Fibroblast of pulmonary artery (primary cell): ENCODE measurements at regions not wholly inside any gene's neighbourhood (a gene's known extent, or its start where the extent isn't known, plus 50 kb on each side); places are given as distances from the start of the nearest gene placed in this dataset.
"Not testable (repeated sequence)": the region's sequence is repeated elsewhere in the genome, so short reads cannot be mapped to it uniquely, and the experiment has no call there.

ENCODE experiments used
- DNase-seq: peaks from one replicate; pipeline ENCODE4 v3.0.0-alpha.2; 2010; ENCODE audit warnings: low read depth
- H3K4me3 ChIP-seq: replicated peaks from 2 replicates; pipeline ENCODE4 v1.5.1; 2011; ENCODE audit warnings: low read depth, mild to moderate bottlenecking, control low read depth, low read length, moderate library complexity
- TF ChIP-seq, protein P1 (sequence below): IDR thresholded peaks from 2 replicates; pipeline ENCODE4 v1.5.1; 2011; ENCODE audit warnings: mild to moderate bottlenecking, control low read depth, low read length, inconsistent platforms; ENCODE audit errors: missing control alignments

DNA sequence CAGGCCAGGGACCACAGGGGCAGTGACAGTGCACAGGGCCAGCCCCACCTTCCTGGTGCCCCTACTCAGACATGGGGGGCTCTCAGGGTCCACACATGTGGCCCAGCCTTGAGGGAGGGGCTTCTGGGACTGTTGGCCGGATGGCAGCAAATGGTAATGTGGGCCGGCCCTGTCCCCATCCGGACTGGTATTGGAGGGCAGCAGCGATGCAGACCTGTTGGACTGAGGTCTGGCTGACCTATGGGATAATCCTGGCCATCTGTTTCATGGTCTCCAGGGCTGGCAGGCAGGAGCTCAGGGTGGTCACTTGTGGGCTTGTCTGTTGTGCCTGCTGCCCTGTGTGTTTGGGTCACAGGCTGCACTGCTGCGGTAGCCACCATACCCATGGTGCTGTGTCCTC is 387.5 kb downstream of the TMEM121 start:
- no peak for DNase-seq

DNA sequence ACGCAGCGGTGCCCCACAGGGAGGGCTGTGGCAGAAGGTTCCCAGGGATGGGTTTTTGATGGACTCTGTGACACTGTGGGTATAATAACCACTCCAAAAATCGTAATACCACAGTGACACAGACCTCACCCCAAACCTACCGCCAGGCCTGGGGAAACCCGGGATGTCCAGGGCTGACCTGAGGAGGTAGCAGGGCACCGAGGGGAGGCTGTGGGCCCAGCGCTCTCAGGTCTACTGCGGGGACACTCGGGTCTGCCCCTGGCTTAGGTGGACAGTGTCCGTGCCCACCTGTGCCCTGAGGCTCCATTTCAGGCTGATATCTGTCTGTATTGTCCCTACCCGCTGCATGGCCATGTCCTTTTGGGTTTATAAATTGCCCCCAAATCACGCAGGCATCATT is 387.9 kb downstream of the TMEM121 start:
- not testable (repeated sequence) for DNase-seq, H3K4me3 ChIP-seq

More for the DNA sequence above, 387.5 kb downstream of the TMEM121 start:
- H3K4me3 ChIP-seq = no peak overlapping the region
- TF ChIP-seq, protein P1, sequence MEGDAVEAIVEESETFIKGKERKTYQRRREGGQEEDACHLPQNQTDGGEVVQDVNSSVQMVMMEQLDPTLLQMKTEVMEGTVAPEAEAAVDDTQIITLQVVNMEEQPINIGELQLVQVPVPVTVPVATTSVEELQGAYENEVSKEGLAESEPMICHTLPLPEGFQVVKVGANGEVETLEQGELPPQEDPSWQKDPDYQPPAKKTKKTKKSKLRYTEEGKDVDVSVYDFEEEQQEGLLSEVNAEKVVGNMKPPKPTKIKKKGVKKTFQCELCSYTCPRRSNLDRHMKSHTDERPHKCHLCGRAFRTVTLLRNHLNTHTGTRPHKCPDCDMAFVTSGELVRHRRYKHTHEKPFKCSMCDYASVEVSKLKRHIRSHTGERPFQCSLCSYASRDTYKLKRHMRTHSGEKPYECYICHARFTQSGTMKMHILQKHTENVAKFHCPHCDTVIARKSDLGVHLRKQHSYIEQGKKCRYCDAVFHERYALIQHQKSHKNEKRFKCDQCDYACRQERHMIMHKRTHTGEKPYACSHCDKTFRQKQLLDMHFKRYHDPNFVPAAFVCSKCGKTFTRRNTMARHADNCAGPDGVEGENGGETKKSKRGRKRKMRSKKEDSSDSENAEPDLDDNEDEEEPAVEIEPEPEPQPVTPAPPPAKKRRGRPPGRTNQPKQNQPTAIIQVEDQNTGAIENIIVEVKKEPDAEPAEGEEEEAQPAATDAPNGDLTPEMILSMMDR = no peak

DNA sequence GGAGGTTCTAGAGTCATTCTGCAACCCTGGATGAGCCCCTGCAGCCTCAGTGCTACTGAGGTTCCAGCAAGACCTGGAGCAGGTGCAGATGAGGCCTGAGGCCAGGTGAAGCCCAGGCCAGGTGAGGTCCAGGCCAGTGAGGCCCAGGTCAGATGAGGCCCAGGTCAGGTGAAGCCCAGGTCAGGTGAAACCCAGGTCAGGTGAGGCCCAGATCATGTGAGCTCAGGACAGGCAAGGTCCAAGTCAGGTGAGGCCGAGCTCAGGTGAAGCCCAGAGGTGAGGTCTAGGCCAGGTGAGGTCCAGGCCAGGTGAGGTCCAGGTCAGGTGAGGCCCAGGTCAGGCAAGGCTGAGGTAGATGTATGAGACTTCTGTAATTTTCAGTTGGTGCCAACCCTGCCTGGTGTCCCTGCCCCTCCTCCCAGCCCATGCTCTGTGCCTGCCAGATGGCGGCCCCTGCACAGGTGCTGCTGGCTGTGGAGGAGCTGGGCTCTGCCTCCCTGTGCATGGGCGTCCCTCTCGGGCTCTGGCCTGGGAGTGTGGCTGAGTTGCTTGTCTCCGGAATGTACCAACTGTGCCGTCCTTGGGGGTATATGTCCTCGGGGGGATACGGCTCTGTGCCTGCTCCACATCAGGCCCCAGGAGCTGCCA is 388.5 kb downstream of the TMEM121 start:
- TF ChIP-seq, protein P1 = no peak
- DNase-seq = no peak
- no peak overlapping the region for H3K4me3 ChIP-seq

DNA sequence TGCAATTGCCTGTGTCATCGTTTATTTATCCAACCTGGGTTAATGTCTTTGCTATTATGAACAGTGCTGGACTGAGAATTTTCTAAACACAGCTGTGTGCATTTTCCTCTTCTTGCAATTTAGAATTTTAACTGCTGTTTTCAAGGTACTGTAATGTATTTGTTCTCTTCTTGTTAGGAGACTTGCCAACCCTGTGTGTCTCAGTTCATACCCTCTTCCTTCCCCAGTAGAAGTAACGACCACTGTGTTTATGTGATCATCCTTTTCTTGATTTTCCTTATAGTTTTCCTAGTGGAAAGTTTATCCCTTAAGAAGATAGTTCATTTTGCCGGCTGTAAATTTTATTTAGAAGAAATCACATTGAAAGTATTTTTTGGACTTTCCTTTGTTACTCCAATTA is 389.2 kb downstream of the TMEM121 start:
- not testable (repeated sequence) for DNase-seq, H3K4me3 ChIP-seq

GRCh38 chr14:105917136-105917932 is 391.0 kb downstream of the TMEM121 start:
- H3K4me3 ChIP-seq, DNase-seq: not testable (repeated sequence)

GRCh38 chr14:105917933-105918436 is 391.6 kb downstream of the TMEM121 start:
- no peak overlapping the region for H3K4me3 ChIP-seq
- TF ChIP-seq, protein P1 = no peak
- no peak for DNase-seq

DNA sequence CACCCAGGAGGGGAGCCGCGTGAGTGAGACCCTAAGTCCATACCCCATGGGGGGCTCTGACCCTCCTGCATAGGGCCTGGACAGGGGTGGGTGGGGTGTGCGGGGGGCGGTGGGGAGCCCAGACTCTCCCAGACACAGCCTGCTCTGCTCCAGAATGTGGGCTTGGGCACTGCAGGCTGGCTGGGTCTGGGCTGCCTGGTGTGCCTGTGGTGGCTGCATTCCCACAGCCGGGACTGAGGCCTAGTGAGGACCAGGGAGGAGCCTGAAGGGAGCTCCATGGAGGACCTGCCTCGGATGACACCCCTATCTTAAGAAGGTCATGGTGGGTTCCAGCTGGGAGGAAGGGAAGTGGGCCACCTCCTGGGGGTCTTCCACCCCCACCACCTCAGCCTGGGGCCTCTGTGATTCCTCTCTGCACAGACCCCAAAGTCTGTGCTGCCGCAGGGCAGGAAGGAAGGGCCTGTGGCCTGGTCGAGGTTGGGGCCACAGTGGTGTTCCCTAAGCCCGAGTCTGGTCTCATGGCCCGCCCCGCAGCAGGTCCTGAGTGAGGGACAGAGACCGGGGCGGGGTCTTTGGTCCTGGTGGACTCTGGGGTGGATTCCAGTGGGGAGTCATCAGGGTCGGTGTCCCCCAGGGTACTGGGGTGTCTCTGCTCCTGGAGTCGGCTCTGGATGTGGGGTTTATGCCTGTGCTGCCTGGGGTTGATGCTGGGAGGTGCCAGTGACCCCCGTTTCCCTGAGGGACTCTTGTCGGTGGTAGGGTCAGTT is 392.3 kb downstream of the TMEM121 start:
- no peak for DNase-seq
- TF ChIP-seq, protein P1 = no peak

DNA sequence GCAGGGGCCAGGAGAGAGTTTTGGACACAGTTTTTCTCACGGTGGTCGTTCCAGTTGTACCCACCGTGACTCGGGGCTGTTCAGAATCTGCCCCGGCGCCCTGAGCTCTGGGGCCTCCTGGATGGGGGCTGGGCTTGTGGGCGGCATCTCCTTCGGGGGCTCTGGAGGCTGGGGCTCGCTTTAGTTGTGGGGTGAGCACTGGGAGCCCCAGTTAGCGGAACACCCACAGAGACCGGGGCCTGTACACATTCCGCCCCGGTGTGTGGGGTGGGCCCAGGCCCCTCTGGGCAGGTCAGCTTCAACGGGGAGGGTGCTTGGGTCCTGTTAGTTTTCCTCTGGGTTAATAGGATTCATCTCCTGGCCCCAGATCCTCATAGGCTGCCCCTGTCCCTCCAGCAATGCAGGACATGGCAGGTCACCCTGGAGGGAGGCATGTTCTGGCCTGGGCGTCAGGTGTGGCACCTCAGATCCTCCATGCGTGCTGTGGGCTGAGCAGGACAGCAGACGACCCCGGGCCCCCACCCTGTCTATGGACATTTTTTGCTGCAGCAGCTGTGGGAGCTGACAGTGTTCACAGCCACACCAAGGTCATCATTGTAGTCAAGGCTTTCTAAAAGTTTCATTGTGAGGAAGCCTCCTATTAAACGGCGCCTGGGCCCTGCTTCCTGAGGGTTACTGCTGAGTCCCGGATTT is 393.2 kb downstream of the TMEM121 start:
- TF ChIP-seq, protein P1 = no peak
- no peak overlapping the region for H3K4me3 ChIP-seq
- DNase-seq = no peak

More for the DNA sequence above, 392.3 kb downstream of the TMEM121 start:
- no peak overlapping the region for H3K4me3 ChIP-seq

DNA sequence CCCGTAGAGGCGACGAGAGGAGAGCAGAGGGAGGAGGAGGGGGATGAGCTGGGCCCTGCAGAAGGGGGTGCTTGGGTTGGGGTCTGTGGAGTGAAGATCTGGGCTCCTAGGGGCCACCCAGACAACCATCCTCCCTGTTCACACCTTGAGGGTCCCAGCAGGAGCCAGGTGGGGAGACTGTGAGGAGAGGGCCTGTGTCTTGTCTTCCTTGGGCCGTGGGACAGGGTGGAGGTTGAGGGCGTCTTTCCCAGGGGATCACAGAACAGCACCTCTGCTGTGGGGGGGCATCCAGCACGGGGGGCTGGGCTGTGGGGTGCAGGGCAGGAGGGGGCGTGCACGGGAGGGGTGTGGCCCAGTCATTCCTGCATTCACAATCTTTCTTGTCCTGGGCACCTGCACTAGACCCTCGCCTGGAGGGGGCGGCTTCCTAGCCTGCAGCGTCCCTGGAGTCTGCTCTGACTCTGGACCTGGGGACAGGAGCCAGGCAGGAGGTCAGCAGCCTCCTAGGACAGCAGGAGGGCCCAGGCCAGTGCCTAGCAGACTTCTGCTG is 393.8 kb downstream of the TMEM121 start:
- not testable (repeated sequence) for DNase-seq, H3K4me3 ChIP-seq

DNA sequence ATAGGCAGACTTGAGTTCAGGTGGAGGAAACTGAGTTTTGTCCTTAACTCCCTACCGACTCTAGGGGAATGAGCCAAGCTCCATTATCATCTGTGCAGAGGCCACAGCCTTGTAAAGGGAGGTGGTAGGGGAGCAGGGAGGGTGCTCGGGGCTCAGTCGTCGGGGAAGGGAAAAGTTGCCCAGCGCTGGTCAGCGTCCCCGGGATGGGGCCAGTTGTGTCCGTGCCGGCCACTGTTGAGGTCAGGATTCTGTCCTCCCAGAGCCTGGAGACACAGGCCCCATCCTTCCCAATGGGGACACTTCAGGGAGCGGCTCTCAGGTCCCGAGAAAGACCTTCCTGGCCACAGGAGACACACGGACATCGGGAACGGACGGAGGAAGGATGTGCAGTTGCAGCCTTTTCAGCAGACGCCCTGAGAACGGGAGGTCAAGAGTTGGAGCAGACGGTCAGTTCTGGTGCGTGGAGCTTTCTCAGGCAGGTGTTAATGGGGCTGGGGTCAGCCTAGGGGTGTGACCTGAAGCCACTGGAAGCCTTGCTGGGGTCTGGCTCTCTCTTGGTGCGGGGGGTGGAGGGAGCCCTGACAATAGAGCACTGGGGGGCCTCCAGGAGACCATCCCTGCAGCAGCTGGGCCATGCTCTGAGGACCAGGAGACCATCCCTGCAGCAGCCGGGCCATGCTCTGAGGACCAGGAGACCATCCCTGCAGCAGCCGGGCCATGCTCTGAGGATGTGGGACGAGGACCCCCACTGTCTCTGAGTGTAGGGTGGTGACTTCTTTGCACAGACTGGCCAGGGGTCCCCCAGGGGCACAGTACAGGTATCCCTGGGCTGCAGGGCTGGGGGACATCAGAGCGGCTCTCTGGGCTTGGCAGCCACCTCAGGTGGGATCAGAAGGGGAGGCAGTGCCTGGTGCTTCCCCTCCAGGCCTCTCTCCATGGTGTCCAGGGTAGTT is 394.7 kb downstream of the TMEM121 start:
- not testable (repeated sequence) for H3K4me3 ChIP-seq, DNase-seq
